KG1 (cell line): ENCODE measurements at regions not wholly inside any gene's neighbourhood (a gene's known extent, or its start where the extent isn't known, plus 50 kb on each side); places are given as distances from the start of the nearest gene placed in this dataset.
"Not testable (repeated sequence)": the region's sequence is repeated elsewhere in the genome, so short reads cannot be mapped to it uniquely, and the experiment has no call there.

Experiments used
- DNase-seq: peaks from one replicate; lab custom pipeline; 2025; lab: John Stamatoyannopoulos, UW

DNA sequence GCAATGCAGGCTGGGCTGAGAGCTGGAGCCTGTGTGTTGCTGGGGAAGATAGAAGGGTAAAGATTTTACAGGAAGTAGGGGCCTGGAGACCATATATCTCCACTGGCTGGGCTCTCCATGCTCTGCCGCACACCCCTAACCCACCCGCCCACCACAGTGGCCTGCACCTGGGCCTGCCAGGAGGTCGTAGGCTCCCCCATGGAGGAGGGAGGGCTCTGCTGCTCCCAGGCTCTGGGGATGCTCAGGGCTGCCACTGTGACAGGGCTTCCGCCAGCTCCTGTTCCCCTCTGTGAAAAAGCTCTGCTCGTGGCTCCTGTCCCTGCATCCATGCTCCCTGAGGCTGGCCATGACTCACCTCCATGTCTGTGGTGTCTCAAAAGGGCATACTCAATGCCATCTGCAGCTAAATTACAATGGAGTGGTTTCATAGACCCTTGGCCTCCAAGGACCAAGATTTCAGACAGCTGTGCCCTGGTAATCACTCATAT lies 106.0 kb downstream of the CXCL12 start:
- no peak for DNase-seq

GRCh38 chr10:44268435-44268948 lies 116.4 kb downstream of the CXCL12 start:
- DNase-seq, result not testable (repeated sequence)

GRCh38 chr10:44267007-44267406 lies 117.9 kb downstream of the CXCL12 start:
- DNase-seq, result no peak

DNA sequence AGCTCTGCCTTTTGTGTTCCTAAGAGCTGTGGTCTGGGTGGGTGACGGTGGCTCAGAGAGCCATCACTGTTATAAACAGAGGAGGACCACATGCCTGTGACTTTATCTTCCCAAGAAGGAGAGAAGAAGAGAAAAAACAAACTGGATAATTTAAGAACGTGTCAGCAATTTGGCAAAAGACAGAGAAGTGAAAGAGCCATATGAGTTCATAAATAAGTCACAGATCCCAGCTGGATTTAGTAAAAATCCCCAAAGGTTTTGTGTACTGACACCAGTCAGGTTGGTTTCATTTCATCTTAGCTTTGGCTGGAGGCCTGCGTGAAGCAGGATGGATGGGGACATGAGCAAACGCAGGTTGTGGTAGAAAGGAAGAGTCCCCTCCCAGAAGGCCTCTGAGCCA lies 120.7 kb downstream of the CXCL12 start:
- no peak for DNase-seq

- no peak for DNase-seq
Observed at GRCh38 chr10:44263771-44264170, 121.1 kb downstream of the CXCL12 start.

DNA sequence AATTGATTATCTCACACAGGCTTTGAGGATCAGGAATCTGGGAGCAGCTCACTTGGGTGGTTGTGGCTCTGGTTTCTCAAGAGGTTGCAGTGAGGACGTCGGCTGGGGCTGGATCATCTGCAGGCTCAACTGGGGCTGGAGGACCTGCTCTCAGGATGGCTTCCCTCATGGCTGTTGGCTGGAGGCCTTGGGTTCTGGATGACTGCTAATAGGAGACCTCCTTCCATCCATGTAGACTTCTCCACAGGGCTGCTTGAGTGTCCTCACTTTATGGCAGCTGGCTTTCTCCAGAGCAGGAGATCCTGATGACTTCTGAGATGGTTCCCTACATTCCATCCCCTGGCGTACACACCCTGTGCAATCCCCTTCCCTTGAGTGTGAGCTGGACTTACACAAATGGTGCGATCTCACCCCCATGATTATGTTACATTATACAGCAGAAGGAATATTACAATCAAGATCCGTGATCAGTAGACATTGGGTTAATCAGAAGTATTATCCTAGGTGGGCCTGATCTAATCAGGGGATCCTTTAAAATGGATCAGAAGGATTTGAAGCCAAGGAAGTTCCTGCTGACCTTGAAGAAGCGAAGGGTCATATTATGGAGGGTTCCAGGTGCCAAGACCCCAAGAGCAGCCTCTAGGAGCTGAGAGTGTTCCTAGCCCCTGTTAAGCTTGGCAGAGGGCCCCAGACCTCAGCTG lies 122.2 kb downstream of the CXCL12 start:
- DNase-seq, result no peak

GRCh38 chr10:44261710-44262455 lies 123.0 kb downstream of the CXCL12 start:
- DNase-seq, result no peak

- no peak for DNase-seq
Observed at GRCh38 chr10:44261296-44261695, 123.6 kb downstream of the CXCL12 start.

- no peak for DNase-seq
Observed at GRCh38 chr10:44260286-44260928, 124.5 kb downstream of the CXCL12 start.

GRCh38 chr10:44259090-44259874 lies 125.6 kb downstream of the CXCL12 start:
- DNase-seq, result no peak

GRCh38 chr10:44258460-44259089 lies 126.3 kb downstream of the CXCL12 start:
- DNase-seq, result no peak

- no peak for DNase-seq
Observed at GRCh38 chr10:44258019-44258418, 126.9 kb downstream of the CXCL12 start.

DNA sequence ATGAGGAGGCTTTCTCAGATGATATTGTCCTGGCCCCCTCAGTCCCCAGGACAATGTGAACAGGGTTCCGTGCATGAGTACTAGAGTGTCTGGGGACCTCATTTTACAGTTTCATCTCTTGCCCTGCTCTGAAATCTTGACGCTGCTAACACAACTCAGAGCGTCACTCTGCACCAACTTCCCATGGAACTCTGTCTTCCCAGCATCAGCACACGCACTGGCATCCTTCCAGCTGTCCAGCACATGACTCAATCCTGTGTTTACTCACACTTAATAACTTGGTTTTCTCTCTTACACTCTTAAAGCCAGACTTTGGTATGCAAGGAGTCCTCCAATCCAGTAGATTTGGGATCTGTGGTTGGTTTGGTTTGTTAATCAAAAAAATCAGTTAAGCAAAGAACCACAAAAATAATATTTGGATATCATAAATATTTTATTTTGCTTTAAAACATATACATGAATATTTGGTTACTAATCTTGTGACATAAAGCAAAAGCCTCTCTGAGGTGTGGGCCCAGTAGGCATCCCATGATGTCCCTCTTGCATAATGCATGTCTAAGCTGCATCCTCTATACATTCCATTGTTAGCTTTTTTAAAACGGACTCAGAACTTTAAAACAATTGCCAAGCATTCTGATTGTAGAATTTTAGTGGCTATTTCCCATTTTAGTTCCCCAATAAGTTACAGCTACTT lies 131.0 kb downstream of the CXCL12 start:
- DNase-seq, result no peak

DNA sequence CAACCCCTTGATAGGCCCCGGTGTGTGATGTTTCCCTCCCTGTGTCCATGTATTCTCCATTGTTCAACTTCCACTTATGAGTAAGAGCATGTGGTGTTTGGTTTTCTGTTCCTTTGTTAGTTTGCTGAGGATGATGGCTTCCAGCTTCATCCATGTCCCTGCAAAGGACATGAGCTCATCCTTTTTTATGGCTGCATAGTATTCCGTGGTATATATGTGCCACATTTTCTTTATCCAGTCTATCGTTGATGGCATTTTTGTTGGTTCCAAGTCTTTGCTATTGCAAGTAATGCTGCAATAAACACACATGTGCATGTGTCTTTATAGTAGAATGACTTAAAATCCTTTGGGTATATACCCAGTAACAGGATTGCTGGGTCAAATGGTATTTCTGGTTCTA lies 132.3 kb downstream of the CXCL12 start:
- not testable (repeated sequence) for DNase-seq

- DNase-seq, result not testable (repeated sequence)
Observed at GRCh38 chr10:44249933-44250332, 135.0 kb downstream of the CXCL12 start.

GRCh38 chr10:44249490-44249889 lies 135.4 kb downstream of the CXCL12 start:
- DNase-seq, result no peak

DNA sequence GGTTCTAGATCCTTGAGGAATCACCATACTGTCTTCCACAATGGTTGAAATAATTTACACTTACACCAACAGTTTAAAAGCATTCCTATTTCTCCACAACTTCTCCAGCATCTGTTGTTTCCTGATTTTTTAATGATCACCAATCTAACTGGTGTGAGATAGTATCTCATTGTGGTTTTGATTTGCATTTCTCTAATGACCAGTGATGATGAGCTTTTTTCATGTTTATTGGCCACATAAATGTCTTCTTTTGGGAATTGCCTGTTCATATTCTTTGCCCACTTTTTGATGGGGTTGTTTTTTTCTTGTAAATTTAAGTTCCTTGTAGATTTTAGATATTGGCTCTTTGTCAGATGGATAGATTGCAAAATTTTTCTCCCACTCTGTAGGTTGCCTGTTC lies 138.2 kb downstream of the CXCL12 start:
- DNase-seq, result not testable (repeated sequence)

DNA sequence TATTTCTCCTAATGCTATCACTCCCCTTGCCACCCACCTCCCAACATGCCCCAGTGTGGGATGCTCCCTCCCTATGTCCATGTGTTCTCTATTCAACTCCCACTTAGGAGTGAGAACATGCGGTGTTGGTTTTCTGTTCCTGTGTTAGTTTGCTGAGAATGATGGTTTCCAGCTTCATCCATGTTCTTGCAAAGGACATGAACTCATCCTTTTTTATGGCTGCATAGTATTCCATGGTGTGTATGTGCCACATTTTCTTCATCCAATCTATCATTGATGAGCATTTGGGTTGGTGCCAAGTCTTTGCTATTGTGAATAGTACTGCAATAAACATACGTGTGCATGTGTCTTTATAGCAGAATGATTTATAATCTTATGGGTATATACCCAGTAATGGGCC lies 138.6 kb downstream of the CXCL12 start:
- not testable (repeated sequence) for DNase-seq

DNA sequence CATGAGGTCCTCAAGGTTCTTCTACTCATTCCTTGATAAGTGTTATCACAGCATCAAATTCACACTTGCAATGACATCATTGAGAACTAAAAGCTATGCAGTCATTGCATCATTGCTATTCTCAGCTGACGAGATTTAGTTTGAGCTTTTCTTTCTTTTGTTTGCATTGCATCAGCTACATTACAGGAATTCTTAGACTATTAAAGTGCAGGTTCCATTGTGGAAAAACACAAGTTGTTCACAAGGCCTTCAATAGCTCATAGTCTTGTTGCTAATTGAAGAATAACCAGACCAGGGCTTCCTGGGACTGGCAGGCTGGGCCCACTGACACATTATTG lies 139.3 kb downstream of the CXCL12 start:
- no peak for DNase-seq

DNA sequence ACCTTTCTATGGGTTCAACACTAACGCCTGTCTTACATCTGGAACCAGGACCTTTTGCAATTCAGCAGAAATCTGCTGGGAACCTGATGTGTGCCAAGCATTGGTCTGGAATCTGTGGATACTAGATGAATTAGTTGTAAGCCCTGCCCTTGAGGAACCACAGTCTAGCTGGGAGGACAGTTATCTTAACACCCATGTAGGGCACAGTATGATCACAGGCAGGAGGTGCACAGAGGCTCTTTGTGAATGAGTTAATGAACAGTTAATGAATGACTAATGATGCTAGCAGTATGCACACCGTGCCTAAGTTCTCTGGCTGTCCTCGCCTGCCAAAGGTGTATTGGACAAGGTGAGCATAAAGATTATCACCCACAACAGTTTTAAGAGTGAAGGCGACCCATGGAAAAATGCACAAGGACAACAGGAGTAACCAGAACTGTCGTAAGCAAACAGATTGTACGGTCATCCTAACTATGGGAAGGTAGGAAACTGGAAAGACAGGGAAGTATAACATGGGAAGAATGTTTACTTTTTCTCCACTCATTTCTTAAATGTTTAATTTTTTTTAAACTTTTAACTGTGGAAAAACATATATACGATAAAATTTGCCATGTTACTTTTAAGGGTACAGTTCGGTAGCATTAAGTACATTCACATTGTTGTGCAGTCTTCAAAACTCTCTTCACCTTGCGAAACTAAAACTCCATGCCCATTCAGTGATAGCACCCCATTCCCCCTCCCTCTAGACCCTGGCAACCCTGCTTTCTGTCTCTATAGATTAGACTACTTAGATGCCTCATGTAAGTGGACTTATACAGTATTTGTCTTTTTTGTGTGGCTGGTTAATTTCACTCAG lies 139.9 kb downstream of the CXCL12 start:
- no peak for DNase-seq
